ENCODE measurements at regions not wholly inside any gene's neighbourhood (a gene's known extent, or its start where the extent isn't known, plus 50 kb on each side); places are given as distances from the start of the nearest gene placed in this dataset.
A peak's percentile ranks its signal among the peaks of the same experiment; 100 is the strongest.

- TF ChIP-seq CHD7 (IDR thresholded peaks at IDR 0.05; ENCODE audit: insufficient replicate concordance, low read length) (no peak), EZH2 (IDR thresholded peaks at IDR 0.05; ENCODE audit: low read depth, low read length, severe bottlenecking) (no peak), GABPA (IDR thresholded peaks at IDR 0.05; ENCODE audit: borderline replicate concordance, insufficient read depth, low read length) (no peak), RXRA (IDR thresholded peaks at IDR 0.05; ENCODE audit: insufficient read depth, low read depth, low read length) (no peak), CBX5 (IDR thresholded peaks at IDR 0.05; ENCODE audit: low read depth, low read length) (no peak), POU5F1 (IDR thresholded peaks at IDR 0.05; ENCODE audit: low read depth, low read length) (no peak), SRF (IDR thresholded peaks at IDR 0.05; ENCODE audit: low read depth, low read length) (peak; percentile 89), SP2 (IDR thresholded peaks at IDR 0.05; ENCODE audit: low read length) (no peak), POLR2AphosphoS5 (IDR thresholded peaks at IDR 0.05; ENCODE audit: low read depth, low read length) (no peak)
- TF ChIP-seq, protein P1, sequence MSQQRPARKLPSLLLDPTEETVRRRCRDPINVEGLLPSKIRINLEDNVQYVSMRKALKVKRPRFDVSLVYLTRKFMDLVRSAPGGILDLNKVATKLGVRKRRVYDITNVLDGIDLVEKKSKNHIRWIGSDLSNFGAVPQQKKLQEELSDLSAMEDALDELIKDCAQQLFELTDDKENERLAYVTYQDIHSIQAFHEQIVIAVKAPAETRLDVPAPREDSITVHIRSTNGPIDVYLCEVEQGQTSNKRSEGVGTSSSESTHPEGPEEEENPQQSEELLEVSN (IDR thresholded peaks at IDR 0.05): no peak
These were observed 79.6 kb downstream of the SMIM20 start (continued) for GRCh38 chr4:25993395-25994185.

All from H1 (cell line).